ENCODE measurements at regions not wholly inside any gene's neighbourhood (a gene's known extent, or its start where the extent isn't known, plus 50 kb on each side); places are given as distances from the start of the nearest gene placed in this dataset.

- FAIRE-seq (no peak), DNase-seq (ENCODE audit: low read depth) (no peak)
- no peak overlapping the region for H3K4me3 ChIP-seq (ENCODE audit: low read depth, low read length)
- no peak for TF ChIP-seq CTCF (IDR thresholded peaks at IDR 0.05; ENCODE audit: insufficient read depth, low read length, severe bottlenecking)
- H3K36me3 ChIP-seq (ENCODE audit: control insufficient read depth, insufficient read depth, low read length): no peaks in the 10 kb centered on the region
- no peaks in the 10 kb centered on the region for H3K27me3 ChIP-seq (ENCODE audit: control insufficient read depth, insufficient read depth, low read length)
Observed at GRCh38 chr12:34346372-34347034, 324.2 kb downstream of the ALG10 start.

GRCh38 chr12:34347367-34347766, 325.1 kb downstream of the ALG10 start:
- TF ChIP-seq CTCF (IDR thresholded peaks at IDR 0.05; ENCODE audit: insufficient read depth, low read length, severe bottlenecking): no peak
- Histone ChIP-seq H3K27me3 (ENCODE audit: control insufficient read depth, insufficient read depth, low read length) (no peaks in the 10 kb centered on the region), H3K4me3 (ENCODE audit: low read depth, low read length) (no peak overlapping the region), H3K36me3 (ENCODE audit: control insufficient read depth, insufficient read depth, low read length) (no peaks in the 10 kb centered on the region)
- no peak for FAIRE-seq
- DNase-seq (ENCODE audit: low read depth): no peak

- no peak for TF ChIP-seq CTCF (IDR thresholded peaks at IDR 0.05; ENCODE audit: insufficient read depth, low read length, severe bottlenecking)
- DNase-seq (ENCODE audit: low read depth) (no peak), FAIRE-seq (no peak)
- H3K4me3 ChIP-seq (ENCODE audit: low read depth, low read length): no peak overlapping the region
- no peaks in the 10 kb centered on the region for H3K27me3 ChIP-seq (ENCODE audit: control insufficient read depth, insufficient read depth, low read length)
- no peaks in the 10 kb centered on the region for H3K36me3 ChIP-seq (ENCODE audit: control insufficient read depth, insufficient read depth, low read length)
Observed at GRCh38 chr12:34348064-34348463, 325.8 kb downstream of the ALG10 start.

- Histone ChIP-seq H3K4me3 (ENCODE audit: low read depth, low read length) (no peak overlapping the region), H3K27me3 (ENCODE audit: control insufficient read depth, insufficient read depth, low read length) (no peaks in the 10 kb centered on the region), H3K36me3 (ENCODE audit: control insufficient read depth, insufficient read depth, low read length) (no peaks in the 10 kb centered on the region)
- FAIRE-seq: no peak
- no peak for DNase-seq (ENCODE audit: low read depth)
- TF ChIP-seq CTCF (IDR thresholded peaks at IDR 0.05; ENCODE audit: insufficient read depth, low read length, severe bottlenecking): no peak
Observed at GRCh38 chr12:34348836-34349672, 326.8 kb downstream of the ALG10 start.

- H3K27me3 ChIP-seq (ENCODE audit: control insufficient read depth, insufficient read depth, low read length): no peaks in the 10 kb centered on the region
- no peak for TF ChIP-seq CTCF (IDR thresholded peaks at IDR 0.05; ENCODE audit: insufficient read depth, low read length, severe bottlenecking)
Observed at GRCh38 chr12:34349673-34349961, 327.3 kb downstream of the ALG10 start.

More at GRCh38 chr12:34349673-34349961, 327.3 kb downstream of the ALG10 start:
- DNase-seq (ENCODE audit: low read depth) (no peak), FAIRE-seq (no peak)
- H3K4me3 ChIP-seq (ENCODE audit: low read depth, low read length): no peak overlapping the region
- no peaks in the 10 kb centered on the region for H3K36me3 ChIP-seq (ENCODE audit: control insufficient read depth, insufficient read depth, low read length)
